ENCODE measurements at regions not wholly inside any gene's neighbourhood (a gene's known extent, or its start where the extent isn't known, plus 50 kb on each side); places are given as distances from the start of the nearest gene placed in this dataset.

- POLR2A ChIA-PET: no interaction called here
- Histone ChIP-seq H3K4me3 (ENCODE audit: low read depth, low read length) (no peak overlapping the region), H3K27ac (ENCODE audit: low read depth, low read length) (no peak overlapping the region), H3K9me3 (ENCODE audit: control insufficient read depth, insufficient read depth, low read length) (no peaks in the 10 kb centered on the region), H3K27me3 (ENCODE audit: control insufficient read depth, insufficient read depth, low read length) (no peaks in the 10 kb centered on the region)
- TF ChIP-seq, protein P1, sequence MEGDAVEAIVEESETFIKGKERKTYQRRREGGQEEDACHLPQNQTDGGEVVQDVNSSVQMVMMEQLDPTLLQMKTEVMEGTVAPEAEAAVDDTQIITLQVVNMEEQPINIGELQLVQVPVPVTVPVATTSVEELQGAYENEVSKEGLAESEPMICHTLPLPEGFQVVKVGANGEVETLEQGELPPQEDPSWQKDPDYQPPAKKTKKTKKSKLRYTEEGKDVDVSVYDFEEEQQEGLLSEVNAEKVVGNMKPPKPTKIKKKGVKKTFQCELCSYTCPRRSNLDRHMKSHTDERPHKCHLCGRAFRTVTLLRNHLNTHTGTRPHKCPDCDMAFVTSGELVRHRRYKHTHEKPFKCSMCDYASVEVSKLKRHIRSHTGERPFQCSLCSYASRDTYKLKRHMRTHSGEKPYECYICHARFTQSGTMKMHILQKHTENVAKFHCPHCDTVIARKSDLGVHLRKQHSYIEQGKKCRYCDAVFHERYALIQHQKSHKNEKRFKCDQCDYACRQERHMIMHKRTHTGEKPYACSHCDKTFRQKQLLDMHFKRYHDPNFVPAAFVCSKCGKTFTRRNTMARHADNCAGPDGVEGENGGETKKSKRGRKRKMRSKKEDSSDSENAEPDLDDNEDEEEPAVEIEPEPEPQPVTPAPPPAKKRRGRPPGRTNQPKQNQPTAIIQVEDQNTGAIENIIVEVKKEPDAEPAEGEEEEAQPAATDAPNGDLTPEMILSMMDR (IDR thresholded peaks at IDR 0.05; ENCODE audit: low read depth, low read length): no peak
- no peak for DNase-seq (ENCODE audit: low read depth, low spot score)
- CTCF ChIA-PET: no interaction called here
These were observed 1982.4 kb downstream of the EFNA5 start for GRCh38 chr5:105688227-105688792.

- CTCF ChIA-PET: interaction anchor here (0.6 kb wide), 1 partner anchor 551 kb away, joined by 5 read pairs; no protein-coding TSS in a partner anchor
- Histone ChIP-seq H3K27ac (ENCODE audit: low read depth, low read length) (no peak overlapping the region), H3K27me3 (ENCODE audit: control insufficient read depth, insufficient read depth, low read length) (no peaks in the 10 kb centered on the region), H3K4me3 (ENCODE audit: low read depth, low read length) (no peak overlapping the region), H3K9me3 (ENCODE audit: control insufficient read depth, insufficient read depth, low read length) (no peaks in the 10 kb centered on the region)
- POLR2A ChIA-PET: no interaction called here
- TF ChIP-seq, protein P1 (IDR thresholded peaks at IDR 0.05; ENCODE audit: low read depth, low read length): no peak
- no peak for DNase-seq (ENCODE audit: low read depth, low spot score)
These were observed 1983.2 kb downstream of the EFNA5 start for GRCh38 chr5:105687493-105687892.

DNA sequence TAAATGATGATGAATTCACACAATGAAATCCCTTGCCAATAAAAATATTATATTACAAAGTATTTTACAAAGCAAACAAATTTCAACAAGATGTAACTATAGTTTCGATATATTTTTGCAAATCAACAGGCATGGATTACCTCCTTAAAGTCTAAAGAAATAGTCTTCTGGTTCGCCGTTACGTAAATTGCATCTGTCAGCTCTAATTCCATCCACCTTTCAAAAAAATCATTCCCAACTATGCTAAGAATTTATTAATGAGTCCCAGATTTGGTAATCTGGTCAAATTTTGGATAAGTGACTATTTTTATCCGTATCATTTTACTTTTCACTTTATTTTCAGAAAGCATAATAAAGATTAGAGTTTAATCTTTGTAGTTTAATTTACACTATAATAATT is 1984.9 kb downstream of the EFNA5 start:
- no peak overlapping the region for H3K27ac ChIP-seq (ENCODE audit: low read depth, low read length)
- ChIA-PET CTCF (no interaction called here), POLR2A (no interaction called here)
- no peak overlapping the region for H3K4me3 ChIP-seq (ENCODE audit: low read depth, low read length)
- H3K9me3 ChIP-seq (ENCODE audit: control insufficient read depth, insufficient read depth, low read length): no peaks in the 10 kb centered on the region
- H3K27me3 ChIP-seq (ENCODE audit: control insufficient read depth, insufficient read depth, low read length): no peaks in the 10 kb centered on the region
- DNase-seq (ENCODE audit: low read depth, low spot score): no peak
- TF ChIP-seq, protein P1 (IDR thresholded peaks at IDR 0.05; ENCODE audit: low read depth, low read length): no peak

DNA sequence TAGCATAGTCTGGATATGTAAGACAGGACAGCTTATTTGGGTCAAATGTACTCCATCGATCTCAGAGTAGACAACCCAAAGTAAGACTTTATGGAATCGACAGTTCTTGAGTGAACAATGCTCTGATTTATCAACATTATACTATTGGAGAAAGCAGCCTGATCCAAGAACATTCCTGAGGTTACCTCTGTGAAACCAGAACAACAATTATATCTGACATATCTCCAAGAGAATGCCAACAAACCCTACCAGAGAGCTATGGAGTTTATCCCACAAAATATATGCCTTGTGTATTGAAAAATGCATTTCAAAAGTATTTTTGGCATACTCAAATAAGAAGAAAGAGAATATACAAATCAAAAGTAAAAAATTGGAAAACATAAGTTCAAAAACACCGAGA is 1985.9 kb downstream of the EFNA5 start:
- Histone ChIP-seq H3K27me3 (ENCODE audit: control insufficient read depth, insufficient read depth, low read length) (no peaks in the 10 kb centered on the region), H3K4me3 (ENCODE audit: low read depth, low read length) (no peak overlapping the region), H3K9me3 (ENCODE audit: control insufficient read depth, insufficient read depth, low read length) (no peaks in the 10 kb centered on the region), H3K27ac (ENCODE audit: low read depth, low read length) (no peak overlapping the region)
- ChIA-PET POLR2A (no interaction called here), CTCF (no interaction called here)
- DNase-seq (ENCODE audit: low read depth, low spot score): no peak
- TF ChIP-seq, protein P1 (IDR thresholded peaks at IDR 0.05; ENCODE audit: low read depth, low read length): no peak

- Histone ChIP-seq H3K27me3 (ENCODE audit: control insufficient read depth, insufficient read depth, low read length) (no peaks in the 10 kb centered on the region), H3K9me3 (ENCODE audit: control insufficient read depth, insufficient read depth, low read length) (no peaks in the 10 kb centered on the region), H3K4me3 (ENCODE audit: low read depth, low read length) (no peak overlapping the region), H3K27ac (ENCODE audit: low read depth, low read length) (no peak overlapping the region)
- CTCF ChIA-PET: no interaction called here
- TF ChIP-seq, protein P1 (IDR thresholded peaks at IDR 0.05; ENCODE audit: low read depth, low read length): no peak
- no peak for DNase-seq (ENCODE audit: low read depth, low spot score)
- POLR2A ChIA-PET: interaction anchor here (0.7 kb wide), 1 partner anchor 1992 kb away, joined by 3 read pairs; no protein-coding TSS in a partner anchor
These were observed 1989.8 kb downstream of the EFNA5 start for GRCh38 chr5:105680858-105681475.
